Nephron (organoid): ENCODE measurements at regions not wholly inside any gene's neighbourhood (a gene's known extent, or its start where the extent isn't known, plus 50 kb on each side); places are given as distances from the start of the nearest gene placed in this dataset.

Source experiments
- H3K27ac Mint-ChIP-seq, 3 experiments: 2 replicates each; pipeline ENCODE4 v1.8.0; 2020; ENCODE audit warnings: mixed read lengths in 3 of 3, mild to moderate bottlenecking in 2 of 3, moderate library complexity in 1 of 3
- H3K27me3 Mint-ChIP-seq: 2 replicates; pipeline ENCODE4 v1.8.0; 2021; ENCODE audit warnings: low read depth, mild to moderate bottlenecking, moderate library complexity, mixed read lengths
- H3K36me3 Mint-ChIP-seq: 2 replicates; pipeline ENCODE4 v1.8.0; 2020; ENCODE audit warnings: low read depth, mixed read lengths
- H3K4me1 Mint-ChIP-seq: 2 replicates; pipeline ENCODE4 v1.8.0; 2020; ENCODE audit warnings: mixed read lengths
- H3K4me3 Mint-ChIP-seq, 3 experiments: 2 replicates each; pipeline ENCODE4 v1.8.0; 2020; ENCODE audit warnings: mild to moderate bottlenecking in 3 of 3, mixed read lengths in 3 of 3, moderate library complexity in 2 of 3
- H3K9me3 Mint-ChIP-seq: 2 replicates; pipeline ENCODE4 v1.8.0; 2020; ENCODE audit warnings: mixed read lengths
- CTCF ChIP-seq, 3 experiments: fragments of 200-600 bp; sonication (generic); IDR thresholded peaks; one replicate each; pipeline ENCODE4 v1.5.0; 2021; ENCODE audit warnings: antibody characterized with exemption in 3 of 3; ENCODE audit not compliant: unreplicated experiment in 3 of 3

DNA sequence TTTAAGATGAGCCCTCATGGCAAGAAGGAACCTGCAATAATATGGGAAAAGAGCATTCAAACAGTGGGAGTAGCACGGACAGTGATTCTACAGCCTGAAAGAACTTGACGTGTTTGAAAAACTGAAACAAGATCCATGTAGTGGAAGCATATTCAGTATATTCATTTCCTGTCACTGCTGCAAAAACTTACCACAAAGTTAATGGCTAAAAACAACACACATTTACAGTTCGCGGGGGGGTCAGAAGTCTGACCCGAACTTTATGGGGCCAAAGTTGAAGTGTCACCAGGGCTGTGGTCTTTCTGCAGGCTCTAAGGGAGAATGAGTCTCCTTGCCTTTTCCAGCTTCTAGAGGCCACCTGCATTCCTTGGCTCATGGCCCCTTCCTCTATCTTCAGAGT lies 52.6 kb upstream of the ARX start:
- no peak for TF ChIP-seq CTCF (IDR thresholded peaks at IDR 0.05; ENCODE audit: unreplicated experiment in 3 of 3)
- peaks cover 7% of the 10 kb centered on the region for H3K9me3 Mint-ChIP-seq
- H3K4me1 Mint-ChIP-seq, result no peaks in the 10 kb centered on the region
- H3K27me3 Mint-ChIP-seq, result no peaks in the 10 kb centered on the region
- no peak overlapping the region for H3K27ac Mint-ChIP-seq
- H3K36me3 Mint-ChIP-seq, result no peaks in the 10 kb centered on the region
- H3K4me3 Mint-ChIP-seq, result no peak overlapping the region

DNA sequence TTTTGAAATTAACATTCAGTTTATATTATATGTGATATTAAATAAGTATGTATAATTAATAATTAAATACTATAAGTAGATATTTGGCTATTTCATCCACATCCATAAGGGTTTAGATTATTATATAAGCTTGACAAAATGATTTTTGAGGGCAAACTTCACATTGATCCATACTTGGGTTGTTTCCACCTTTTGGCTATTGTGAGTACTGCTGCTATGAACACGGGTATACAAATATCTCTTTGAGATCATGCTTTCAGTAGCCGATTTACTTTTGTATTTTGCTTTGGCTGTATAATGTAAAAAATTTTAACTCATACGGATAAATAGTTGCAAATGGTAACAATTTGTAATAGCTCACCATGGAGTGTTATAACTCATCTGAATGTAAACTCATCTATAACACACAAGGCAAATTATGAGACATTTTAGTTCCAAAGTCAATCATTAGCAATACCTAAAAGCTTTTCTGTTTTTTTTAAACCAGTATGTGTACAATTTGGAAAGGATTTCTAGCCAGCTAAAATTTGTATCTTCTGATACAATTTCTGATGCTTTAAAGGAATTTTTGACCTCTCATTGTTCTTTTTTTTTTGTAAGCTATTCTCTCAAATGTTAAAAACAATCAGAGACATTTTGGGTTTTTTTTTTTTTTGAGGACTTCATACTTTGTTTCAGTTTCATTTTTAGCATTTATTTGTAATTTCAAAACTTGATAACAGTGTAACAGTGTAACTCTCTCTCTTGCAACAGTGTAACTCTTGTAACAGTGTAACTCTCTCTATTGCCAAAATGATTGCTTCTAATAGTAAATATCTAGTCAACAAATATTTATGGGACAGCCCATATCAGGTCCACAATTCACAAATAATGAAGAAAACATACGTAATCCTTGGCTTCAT lies 51.8 kb upstream of the ARX start:
- H3K36me3 Mint-ChIP-seq, result no peaks in the 10 kb centered on the region
- no peak overlapping the region for H3K27ac Mint-ChIP-seq
- no peak for TF ChIP-seq CTCF (IDR thresholded peaks at IDR 0.05; ENCODE audit: unreplicated experiment in 3 of 3)
- H3K27me3 Mint-ChIP-seq, result no peaks in the 10 kb centered on the region
- H3K4me3 Mint-ChIP-seq, result no peak overlapping the region
- no peaks in the 10 kb centered on the region for H3K4me1 Mint-ChIP-seq
- peaks cover 7% of the 10 kb centered on the region for H3K9me3 Mint-ChIP-seq

DNA sequence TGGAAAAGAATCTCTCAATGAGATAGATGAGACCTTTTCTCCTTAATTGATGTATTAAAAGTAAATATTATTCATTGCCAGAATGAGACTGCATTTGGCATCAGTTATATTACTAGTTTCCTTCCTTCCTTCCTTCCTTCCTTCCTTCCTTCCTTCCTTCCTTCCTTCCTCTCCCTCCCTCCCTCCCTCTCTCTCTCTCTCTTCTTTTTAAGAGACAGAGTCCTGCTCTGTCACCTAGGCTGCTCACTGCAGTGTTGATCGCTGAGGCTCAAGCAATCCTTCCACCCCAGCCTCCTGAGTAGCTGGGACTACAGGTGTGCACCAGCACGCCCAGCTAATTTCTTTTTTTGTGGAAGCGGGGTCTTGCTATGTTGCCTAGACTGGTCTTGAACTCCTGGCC lies 50.4 kb upstream of the ARX start:
- H3K36me3 Mint-ChIP-seq, result no peaks in the 10 kb centered on the region
- peaks cover 7% of the 10 kb centered on the region for H3K9me3 Mint-ChIP-seq
- H3K27ac Mint-ChIP-seq, result no peak overlapping the region
- H3K4me1 Mint-ChIP-seq, result no peaks in the 10 kb centered on the region
- peaks cover under 1% of the 10 kb centered on the region for H3K27me3 Mint-ChIP-seq
- no peak overlapping the region for H3K4me3 Mint-ChIP-seq
- no peak for TF ChIP-seq CTCF (IDR thresholded peaks at IDR 0.05; ENCODE audit: unreplicated experiment in 3 of 3)
